T47D (cell line): ENCODE measurements at regions not wholly inside any gene's neighbourhood (a gene's known extent, or its start where the extent isn't known, plus 50 kb on each side); places are given as distances from the start of the nearest gene placed in this dataset.

Experiments used
- DNase-seq, 2 experiments: peaks; one replicate each; pipeline versions ENCODE4 v3.0.0 to v3.0.0-alpha.2; 2011 to 2012; ENCODE audit warnings: low read depth in 1 of 2, low spot score in 1 of 2
- JUND ChIP-seq: IDR thresholded peaks from 2 replicates; pipeline ENCODE4 v1.6.1; 2012; ENCODE audit warnings: low read depth
- in situ Hi-C: cut with HindIII; loops from 2 replicates; pipeline ENCODE4 v1.10.0; 2016; ENCODE audit warnings: low sequenced_read_pairs, low pct_unique_long_range_greater_than_20kb

DNA sequence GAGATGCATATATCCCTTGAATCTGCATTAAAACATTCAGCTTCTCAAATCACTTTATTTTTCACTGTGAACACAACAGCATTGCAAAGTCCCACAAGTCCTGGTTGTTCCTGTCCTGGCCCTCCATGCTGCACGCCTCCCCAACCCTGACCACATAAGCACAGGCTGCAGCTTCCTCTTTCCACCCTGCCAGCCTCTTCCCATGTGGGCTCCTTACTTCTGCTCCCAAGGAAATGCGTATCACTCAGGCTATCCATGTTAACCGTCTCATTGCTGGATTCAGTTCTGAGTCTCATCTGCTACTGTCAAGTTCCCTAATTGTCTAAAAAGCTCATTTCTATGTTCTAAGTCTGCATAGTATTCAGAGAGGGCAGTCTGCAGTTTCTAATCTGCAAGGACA, 89.7 kb upstream of the ZPBP start:
- TF ChIP-seq JUND = no peak
- no peak for DNase-seq
- in situ Hi-C loops = no loop called here

DNA sequence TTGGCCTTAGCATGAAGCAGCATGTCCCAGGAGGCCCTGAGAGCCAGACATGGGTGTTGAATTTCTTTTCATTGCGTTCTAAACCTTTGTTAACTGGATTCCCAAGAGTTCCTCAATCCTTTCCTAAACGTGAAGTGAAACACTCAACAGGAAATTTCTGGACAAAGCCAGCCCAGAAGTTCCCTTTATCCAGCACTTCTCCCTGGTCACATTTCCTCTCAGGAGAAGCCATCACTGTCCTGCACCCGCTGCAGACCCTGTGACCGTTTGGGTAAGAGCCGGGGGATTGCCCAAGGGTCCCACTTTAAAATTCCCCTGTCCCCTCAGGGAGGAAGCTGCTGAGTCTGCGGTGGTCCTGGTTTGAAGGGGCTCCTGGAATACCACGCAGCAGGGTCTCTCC, 88.0 kb upstream of the ZPBP start:
- in situ Hi-C loops = no loop called here
- TF ChIP-seq JUND = no peak
- DNase-seq = no peak

DNA sequence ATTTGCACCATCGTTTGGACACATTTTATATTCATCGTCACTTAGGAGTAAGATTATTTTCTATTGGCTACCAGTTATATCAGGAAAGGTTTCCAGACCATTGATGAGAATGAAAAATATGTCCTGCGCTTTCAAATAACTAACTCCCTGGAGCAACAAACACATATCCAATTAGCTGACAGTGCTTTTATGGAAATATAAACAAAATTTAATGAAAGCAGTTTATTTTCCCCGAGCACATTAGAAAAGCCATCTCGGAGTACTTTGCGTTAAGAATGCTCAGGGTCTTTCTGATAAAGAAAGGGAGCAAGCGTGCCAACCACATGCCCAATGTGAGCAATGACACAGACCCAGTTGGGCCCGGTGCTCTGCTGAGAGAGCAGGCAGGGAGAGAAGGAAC, 85.1 kb upstream of the ZPBP start:
- no peak for DNase-seq
- TF ChIP-seq JUND = no peak
- in situ Hi-C loops = no loop called here

DNA sequence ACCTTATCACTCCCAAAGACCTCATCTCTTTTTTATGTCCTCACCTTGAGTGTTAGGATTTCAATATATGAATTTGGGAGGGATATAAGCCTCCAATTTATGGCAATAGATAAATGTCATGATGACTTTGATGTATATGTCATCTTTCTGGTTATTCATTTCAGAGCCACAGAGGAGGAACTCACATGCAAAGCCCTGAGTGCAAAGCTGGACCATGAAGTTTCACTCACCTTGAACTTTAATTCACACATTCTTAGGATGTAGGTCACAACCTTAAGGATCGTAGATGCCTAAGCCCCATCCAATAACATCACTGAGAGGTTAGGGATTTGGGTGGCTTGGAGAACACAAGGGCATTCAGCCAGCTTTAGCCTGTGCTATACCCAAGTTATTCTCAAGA, 81.9 kb upstream of the ZPBP start:
- in situ Hi-C loops = no loop called here
- TF ChIP-seq JUND = no peak
- no peak for DNase-seq

GRCh38 chr7:50166997-50167965, 74.2 kb upstream of the ZPBP start:
- no peak for TF ChIP-seq JUND
- in situ Hi-C loops = no loop called here
- DNase-seq = no peak

DNA sequence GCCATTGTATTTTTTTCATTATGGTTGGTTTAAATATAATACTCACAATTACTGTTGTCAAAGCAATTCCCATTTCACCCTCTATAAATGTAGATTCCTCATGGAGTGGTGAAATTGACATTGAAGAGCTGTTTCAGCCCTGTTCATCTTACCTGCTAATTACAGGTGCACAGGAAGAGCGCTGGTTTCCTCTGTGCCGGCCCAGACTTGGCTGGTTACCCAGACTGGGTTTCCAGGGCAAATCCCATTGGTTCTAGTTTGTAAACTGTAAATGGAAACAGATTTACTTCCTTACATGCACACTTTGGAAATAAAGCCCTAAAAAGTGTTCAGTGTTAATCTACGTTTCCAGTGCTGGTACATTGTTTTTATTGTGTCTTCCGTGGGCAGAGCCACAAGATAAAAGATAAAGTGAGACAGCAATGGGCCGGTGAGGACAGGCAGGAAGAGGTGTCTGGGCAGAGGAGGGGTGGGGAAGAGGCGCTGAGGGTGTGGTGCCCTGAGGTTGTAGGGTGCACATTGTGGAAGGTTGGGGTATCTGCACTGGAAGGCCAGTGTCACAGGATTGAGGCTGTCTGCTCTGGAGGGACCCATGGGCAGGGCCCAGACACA, 71.6 kb upstream of the ZPBP start:
- DNase-seq = no peak
- in situ Hi-C loops = no loop called here
- no peak for TF ChIP-seq JUND

GRCh38 chr7:50160206-50160605, 67.2 kb upstream of the ZPBP start:
- TF ChIP-seq JUND = no peak
- DNase-seq = no peak
- in situ Hi-C loops = no loop called here

DNA sequence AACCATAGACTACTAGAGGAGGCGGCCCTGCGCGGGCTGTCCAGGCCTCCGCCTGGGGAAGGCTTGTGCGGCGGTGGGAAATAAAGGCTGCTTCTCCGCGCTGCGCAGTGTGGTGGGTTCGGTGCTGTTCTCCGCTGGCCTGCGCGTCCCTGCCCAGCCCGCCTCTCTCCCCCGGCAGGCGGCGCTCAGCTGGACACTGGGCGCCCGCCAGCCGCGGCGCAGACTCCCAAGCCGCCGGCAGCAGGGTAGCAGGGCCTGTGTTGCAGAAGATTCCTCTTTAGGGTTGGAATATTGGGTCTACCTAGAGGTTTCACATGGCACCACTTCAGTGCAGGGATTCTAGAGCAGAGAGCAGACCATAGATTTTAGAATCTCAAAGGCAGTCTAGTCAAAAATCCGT, 66.1 kb upstream of the ZPBP start:
- no peak for TF ChIP-seq JUND
- in situ Hi-C loops = no loop called here
- no peak for DNase-seq

DNA sequence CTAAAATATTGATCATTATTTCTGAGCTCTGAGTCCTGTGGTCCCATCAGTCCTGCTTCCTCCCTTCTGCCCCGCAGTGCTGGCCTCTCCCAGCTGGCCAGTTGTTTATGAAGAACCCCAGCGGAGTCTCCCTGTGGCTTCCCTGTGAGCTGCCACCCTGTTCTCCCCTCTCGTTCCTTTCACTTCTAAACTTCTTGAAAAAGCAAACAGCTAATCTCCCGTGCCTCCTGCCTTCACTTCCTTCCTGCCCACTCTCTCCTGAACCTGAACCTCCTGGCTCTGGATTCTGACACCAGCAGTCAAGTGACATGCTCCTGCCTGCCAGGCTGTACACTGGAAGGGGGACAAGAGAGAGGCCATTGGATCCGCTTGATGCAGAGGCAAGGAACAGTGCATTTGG, 63.7 kb upstream of the ZPBP start:
- in situ Hi-C loops = no loop called here
- no peak for TF ChIP-seq JUND
- no peak for DNase-seq

DNA sequence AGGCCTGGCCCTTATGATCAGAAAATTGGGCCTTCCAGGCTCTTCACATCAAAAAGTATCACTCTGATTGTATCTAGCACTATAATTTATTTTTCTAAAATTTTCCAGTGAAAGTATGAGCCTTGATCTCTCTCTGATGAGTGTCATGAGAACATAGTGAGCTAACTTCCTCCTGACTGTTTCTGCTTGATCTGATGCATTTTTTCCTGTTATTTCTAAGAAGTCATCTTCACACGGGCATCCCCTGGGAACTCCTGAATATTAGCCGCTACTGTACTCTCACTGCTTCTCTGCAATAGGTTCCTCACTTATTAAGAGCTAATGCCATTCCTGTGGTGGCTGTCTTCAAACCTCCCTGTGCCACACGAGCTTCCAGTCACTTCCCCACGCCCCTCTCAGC, 63.1 kb upstream of the ZPBP start:
- in situ Hi-C loops = no loop called here
- no peak for TF ChIP-seq JUND
- DNase-seq = no peak

GRCh38 chr7:50155755-50156154, 62.7 kb upstream of the ZPBP start:
- in situ Hi-C loops = no loop called here
- TF ChIP-seq JUND = no peak
- no peak for DNase-seq

- TF ChIP-seq JUND = no peak
- in situ Hi-C loops = no loop called here
- DNase-seq = no peak
Observed at GRCh38 chr7:50153995-50154394, 60.9 kb upstream of the ZPBP start.

- TF ChIP-seq JUND = no peak
- in situ Hi-C loops = no loop called here
- no peak for DNase-seq
Observed at GRCh38 chr7:50153148-50153547, 60.1 kb upstream of the ZPBP start.

- DNase-seq = no peak
- in situ Hi-C loops = no loop called here
- no peak for TF ChIP-seq JUND
Observed at GRCh38 chr7:50152486-50152885, 59.4 kb upstream of the ZPBP start.
